HG02943 (cell line): ENCODE measurements at regions not wholly inside any gene's neighbourhood (a gene's known extent, or its start where the extent isn't known, plus 50 kb on each side); places are given as distances from the start of the nearest gene placed in this dataset.
"Not testable (repeated sequence)": the region's sequence is repeated elsewhere in the genome, so short reads cannot be mapped to it uniquely, and the experiment has no call there.

Source experiments
- ATAC-seq: cut with Tn5 transposase; IDR thresholded peaks from one replicate; pipeline ENCODE4 v1.9.1; 2021; ENCODE audit warnings: mild to moderate bottlenecking, low read depth, moderate library complexity; ENCODE audit not compliant: unreplicated experiment

- ATAC-seq = not testable (repeated sequence)
Measured at GRCh38 chr1:112821307-112822063, 106.4 kb upstream of the PPM1J start.

- no peak for ATAC-seq
Measured at GRCh38 chr1:112818990-112819689, 104.0 kb upstream of the PPM1J start.

GRCh38 chr1:112817555-112818373 lies 102.6 kb upstream of the PPM1J start:
- ATAC-seq = no peak

- ATAC-seq = no peak
Measured at GRCh38 chr1:112815376-112815775, 100.2 kb upstream of the PPM1J start.

- not testable (repeated sequence) for ATAC-seq
Measured at GRCh38 chr1:112814645-112815044, 99.5 kb upstream of the PPM1J start.

- no peak for ATAC-seq
Measured at GRCh38 chr1:112808861-112809684, 93.9 kb upstream of the PPM1J start.

GRCh38 chr1:112807999-112808398 lies 92.9 kb upstream of the PPM1J start:
- no peak for ATAC-seq

GRCh38 chr1:112807117-112807516 lies 92.0 kb upstream of the PPM1J start:
- no peak for ATAC-seq

- ATAC-seq = no peak
Measured at GRCh38 chr1:112806090-112806642, 91.0 kb upstream of the PPM1J start.

GRCh38 chr1:112805155-112805853 lies 90.2 kb upstream of the PPM1J start:
- no peak for ATAC-seq

- ATAC-seq = no peak
Measured at GRCh38 chr1:112803906-112804762, 89.0 kb upstream of the PPM1J start.

GRCh38 chr1:112800289-112800688 lies 85.2 kb upstream of the PPM1J start:
- ATAC-seq = no peak

- ATAC-seq = no peak
Measured at GRCh38 chr1:112798292-112798691, 83.2 kb upstream of the PPM1J start.

GRCh38 chr1:112797224-112797623 lies 82.1 kb upstream of the PPM1J start:
- ATAC-seq = no peak

GRCh38 chr1:112794654-112795239 lies 79.6 kb upstream of the PPM1J start:
- peak; percentile 59 for ATAC-seq

GRCh38 chr1:112793631-112794565 lies 78.8 kb upstream of the PPM1J start:
- no peak for ATAC-seq

GRCh38 chr1:112791723-112792104 lies 76.6 kb upstream of the PPM1J start:
- no peak for ATAC-seq
